GM06990 (cell line): ENCODE measurements at regions not wholly inside any gene's neighbourhood (a gene's known extent, or its start where the extent isn't known, plus 50 kb on each side); places are given as distances from the start of the nearest gene placed in this dataset.

ENCODE experiments used
- DNase-seq: peaks from one replicate; pipeline ENCODE4 v3.0.0-alpha.2; 2011; ENCODE audit not compliant: insufficient read length; ENCODE audit errors: extremely low read depth
- H3K27me3 ChIP-seq: replicated peaks from 2 replicates; pipeline ENCODE4 v1.6.0; 2011; ENCODE audit warnings: low read length; ENCODE audit not compliant: control insufficient read depth, insufficient read depth
- H3K36me3 ChIP-seq: 2 replicates; pipeline ENCODE4 v1.5.1; 2011; ENCODE audit warnings: low read length; ENCODE audit not compliant: control insufficient read depth, insufficient read depth
- H3K4me3 ChIP-seq: replicated peaks from 2 replicates; pipeline ENCODE4 v1.5.1; 2011; ENCODE audit warnings: low read depth, mild to moderate bottlenecking, control low read depth, low read length
- TF ChIP-seq, protein P1 (sequence below): IDR thresholded peaks from 2 replicates; pipeline ENCODE4 v1.5.1; 2011; ENCODE audit warnings: low read length, control low read depth, mild to moderate bottlenecking, inconsistent platforms; ENCODE audit not compliant: insufficient read depth, poor library complexity, severe bottlenecking

DNA sequence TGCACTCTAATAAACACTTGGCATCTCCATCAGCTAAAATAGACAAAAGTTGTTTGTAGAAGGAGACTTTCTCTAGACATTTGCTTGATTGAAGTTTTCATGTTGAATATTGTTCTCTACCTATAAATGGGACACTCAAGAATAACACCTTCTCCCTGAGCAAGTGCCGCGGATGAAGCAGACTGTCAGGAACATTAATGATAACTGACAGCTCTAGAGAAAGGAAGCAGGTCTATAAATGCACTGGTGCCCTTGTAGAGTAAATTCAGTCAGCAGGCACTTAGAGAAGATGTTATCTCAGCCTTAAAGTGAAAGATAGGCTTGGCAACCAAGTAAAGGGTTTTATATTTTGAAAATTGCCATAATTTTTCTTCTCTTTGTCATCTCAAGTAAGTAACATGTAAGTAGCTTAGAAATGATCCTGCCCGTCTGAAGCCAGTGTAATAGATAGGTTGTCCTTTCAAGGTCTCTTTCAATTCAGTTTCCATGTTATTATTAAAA, 224.6 kb downstream of the ARL6IP6 start:
- TF ChIP-seq, protein P1, sequence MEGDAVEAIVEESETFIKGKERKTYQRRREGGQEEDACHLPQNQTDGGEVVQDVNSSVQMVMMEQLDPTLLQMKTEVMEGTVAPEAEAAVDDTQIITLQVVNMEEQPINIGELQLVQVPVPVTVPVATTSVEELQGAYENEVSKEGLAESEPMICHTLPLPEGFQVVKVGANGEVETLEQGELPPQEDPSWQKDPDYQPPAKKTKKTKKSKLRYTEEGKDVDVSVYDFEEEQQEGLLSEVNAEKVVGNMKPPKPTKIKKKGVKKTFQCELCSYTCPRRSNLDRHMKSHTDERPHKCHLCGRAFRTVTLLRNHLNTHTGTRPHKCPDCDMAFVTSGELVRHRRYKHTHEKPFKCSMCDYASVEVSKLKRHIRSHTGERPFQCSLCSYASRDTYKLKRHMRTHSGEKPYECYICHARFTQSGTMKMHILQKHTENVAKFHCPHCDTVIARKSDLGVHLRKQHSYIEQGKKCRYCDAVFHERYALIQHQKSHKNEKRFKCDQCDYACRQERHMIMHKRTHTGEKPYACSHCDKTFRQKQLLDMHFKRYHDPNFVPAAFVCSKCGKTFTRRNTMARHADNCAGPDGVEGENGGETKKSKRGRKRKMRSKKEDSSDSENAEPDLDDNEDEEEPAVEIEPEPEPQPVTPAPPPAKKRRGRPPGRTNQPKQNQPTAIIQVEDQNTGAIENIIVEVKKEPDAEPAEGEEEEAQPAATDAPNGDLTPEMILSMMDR: no peak
- DNase-seq: no peak
- H3K27me3 ChIP-seq: no peaks in the 10 kb centered on the region; the same call in 1 of the 2 replicates

DNA sequence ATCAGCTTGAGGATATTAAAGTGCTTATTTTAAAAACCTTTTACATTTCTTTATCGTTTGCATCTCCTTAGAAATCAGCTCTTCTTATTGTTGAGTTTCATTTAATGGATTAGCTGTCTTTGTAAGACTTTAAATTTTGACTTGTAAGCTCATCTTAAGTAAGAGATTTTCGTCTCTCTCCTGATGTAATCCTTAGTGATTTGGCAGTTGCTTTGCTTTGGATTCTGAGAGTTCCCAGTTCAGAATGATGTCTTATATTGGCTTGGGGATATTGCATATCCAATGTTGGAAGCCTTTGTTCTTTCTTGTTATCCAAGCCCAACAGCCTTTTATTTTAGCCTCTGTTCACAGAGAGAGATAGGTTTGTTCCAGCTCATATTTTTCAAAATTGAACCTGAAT, 212.1 kb downstream of the ARL6IP6 start:
- TF ChIP-seq, protein P1: no peak
- H3K36me3 ChIP-seq: no peaks in the 10 kb centered on the region
- DNase-seq: no peak
- H3K4me3 ChIP-seq: no peak overlapping the region
- H3K27me3 ChIP-seq: no peaks in the 10 kb centered on the region

More for the DNA sequence above, 224.6 kb downstream of the ARL6IP6 start:
- Histone ChIP-seq H3K36me3 (no peaks in the 10 kb centered on the region), H3K4me3 (no peak overlapping the region)

DNA sequence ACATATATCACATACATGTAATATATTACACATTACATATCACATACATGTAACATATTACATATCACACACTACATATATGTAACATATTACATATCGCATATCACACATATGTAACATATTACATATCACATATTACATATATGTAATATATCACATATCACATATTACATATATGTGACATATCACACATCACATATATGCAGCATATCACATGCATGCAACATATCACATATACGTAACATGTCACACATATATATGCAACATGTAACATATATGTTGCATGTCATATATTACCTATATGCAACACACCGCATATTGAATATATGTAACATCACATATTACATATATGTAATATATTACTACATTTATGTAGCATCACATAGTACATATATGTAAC, 211.2 kb downstream of the ARL6IP6 start:
- no peaks in the 10 kb centered on the region for H3K27me3 ChIP-seq
- H3K4me3 ChIP-seq: no peak overlapping the region
- TF ChIP-seq, protein P1: no peak
- H3K36me3 ChIP-seq: no peaks in the 10 kb centered on the region
- no peak for DNase-seq

DNA sequence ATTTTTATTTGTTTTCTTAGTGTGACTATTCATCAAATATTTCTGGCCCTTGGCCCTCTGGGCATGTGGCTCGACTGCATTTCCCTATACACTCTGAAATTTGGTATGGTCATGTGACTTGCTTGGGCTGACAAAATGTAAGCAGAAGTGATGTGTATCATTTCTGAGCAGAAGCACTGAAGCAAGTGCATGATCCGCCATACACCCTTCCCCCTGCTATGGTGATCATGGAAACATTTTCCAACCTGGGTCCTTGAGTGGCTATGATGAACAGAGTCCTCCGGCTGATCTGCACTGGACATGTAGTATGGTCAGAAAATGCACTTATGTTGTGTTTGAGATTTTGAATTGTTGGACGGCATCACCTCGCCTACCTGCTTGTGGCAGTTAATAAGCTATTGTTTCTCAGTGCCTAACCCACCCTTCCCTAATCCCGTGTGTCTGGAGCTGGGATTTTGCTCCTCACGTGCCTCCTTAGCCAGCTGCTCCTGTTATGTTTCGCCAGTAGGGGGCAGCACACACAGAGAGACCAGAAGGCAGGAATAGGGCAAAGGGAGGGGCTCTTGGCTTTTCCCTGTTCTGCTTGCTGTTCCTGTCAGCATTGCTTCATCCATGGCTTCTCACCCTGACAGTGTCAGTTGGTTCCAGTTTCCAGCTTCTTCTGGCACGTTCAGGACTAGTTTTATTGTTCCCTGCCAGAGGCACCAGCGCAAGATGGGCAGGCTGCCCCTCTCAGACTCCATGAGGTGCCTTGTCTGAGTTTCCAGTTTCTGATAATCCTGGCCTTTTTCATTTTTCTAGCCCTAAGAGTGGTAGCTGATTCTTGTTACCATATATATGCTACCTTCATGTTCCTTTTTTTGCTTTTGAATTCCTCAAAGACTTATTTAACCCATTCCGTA, 207.4 kb downstream of the ARL6IP6 start:
- H3K4me3 ChIP-seq: no peak overlapping the region
- TF ChIP-seq, protein P1: peak; percentile 91
- H3K27me3 ChIP-seq: no peaks in the 10 kb centered on the region
- no peaks in the 10 kb centered on the region for H3K36me3 ChIP-seq
- DNase-seq: peak; percentile 6

DNA sequence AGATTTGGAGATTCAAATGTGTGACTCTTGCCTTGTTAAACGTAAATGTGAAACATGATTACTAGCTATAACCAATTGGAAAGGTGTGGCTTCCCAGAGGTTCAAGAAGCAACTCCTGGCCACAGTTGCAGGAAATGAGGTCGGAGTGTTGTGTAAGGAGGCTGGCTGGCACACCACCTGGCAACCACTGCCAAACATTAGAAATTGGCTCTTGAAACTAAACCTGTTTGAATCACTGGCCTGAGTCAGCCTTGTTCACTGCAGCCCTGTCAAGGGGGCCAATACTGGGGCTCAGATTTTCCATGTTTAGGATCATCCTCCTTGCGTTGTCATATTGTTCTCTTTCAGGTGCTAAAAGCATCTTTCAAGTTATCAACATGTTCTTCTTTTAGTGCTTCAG, 206.3 kb downstream of the ARL6IP6 start:
- DNase-seq: no peak
- TF ChIP-seq, protein P1: no peak
- no peaks in the 10 kb centered on the region for H3K27me3 ChIP-seq
- no peaks in the 10 kb centered on the region for H3K36me3 ChIP-seq
- H3K4me3 ChIP-seq: no peak overlapping the region
